ENCODE measurements at regions not wholly inside any gene's neighbourhood (a gene's known extent, or its start where the extent isn't known, plus 50 kb on each side); places are given as distances from the start of the nearest gene placed in this dataset.

- DNase-seq, result no peak
These were observed 93.7 kb upstream of the ETS2 start for GRCh38 chr21:38712071-38712470.

- no peak for DNase-seq
These were observed 93.1 kb upstream of the ETS2 start for GRCh38 chr21:38712664-38713063.

GRCh38 chr21:38714039-38714817 is 91.5 kb upstream of the ETS2 start:
- no peak for DNase-seq

GRCh38 chr21:38714999-38715398 is 90.7 kb upstream of the ETS2 start:
- no peak for DNase-seq

- no peak for DNase-seq
These were observed 89.6 kb upstream of the ETS2 start for GRCh38 chr21:38716088-38716487.

GRCh38 chr21:38716942-38717341 is 88.8 kb upstream of the ETS2 start:
- no peak for DNase-seq

GRCh38 chr21:38718481-38718880 is 87.2 kb upstream of the ETS2 start:
- no peak for DNase-seq

- DNase-seq, result no peak
These were observed 85.7 kb upstream of the ETS2 start for GRCh38 chr21:38720074-38720473.

GRCh38 chr21:38721055-38721454 is 84.7 kb upstream of the ETS2 start:
- no peak for DNase-seq

- DNase-seq, result no peak
These were observed 83.8 kb upstream of the ETS2 start for GRCh38 chr21:38721958-38722357.

GRCh38 chr21:38725196-38726157 is 80.3 kb upstream of the ETS2 start:
- DNase-seq, result no peak

GRCh38 chr21:38726482-38726881 is 79.2 kb upstream of the ETS2 start:
- DNase-seq, result no peak

- no peak for DNase-seq
These were observed 76.4 kb upstream of the ETS2 start for GRCh38 chr21:38729291-38729690.

- DNase-seq, result no peak
These were observed 75.9 kb upstream of the ETS2 start for GRCh38 chr21:38729754-38730379.

GRCh38 chr21:38733972-38734546 is 71.7 kb upstream of the ETS2 start:
- peak; percentile 94 for DNase-seq

- DNase-seq, result no peak
These were observed 70.9 kb upstream of the ETS2 start for GRCh38 chr21:38734646-38735365.

- DNase-seq, result no peak
These were observed 70.0 kb upstream of the ETS2 start for GRCh38 chr21:38735626-38736206.

- DNase-seq, result no peak
These were observed 65.6 kb upstream of the ETS2 start for GRCh38 chr21:38740090-38740489.

GRCh38 chr21:38741092-38741949 is 64.4 kb upstream of the ETS2 start:
- no peak for DNase-seq

GRCh38 chr21:38741950-38742256 is 63.8 kb upstream of the ETS2 start:
- DNase-seq, result no peak

- no peak for DNase-seq
These were observed 63.0 kb upstream of the ETS2 start for GRCh38 chr21:38742580-38743260.
